ENCODE measurements at regions not wholly inside any gene's neighbourhood (a gene's known extent, or its start where the extent isn't known, plus 50 kb on each side); places are given as distances from the start of the nearest gene placed in this dataset.

DNA sequence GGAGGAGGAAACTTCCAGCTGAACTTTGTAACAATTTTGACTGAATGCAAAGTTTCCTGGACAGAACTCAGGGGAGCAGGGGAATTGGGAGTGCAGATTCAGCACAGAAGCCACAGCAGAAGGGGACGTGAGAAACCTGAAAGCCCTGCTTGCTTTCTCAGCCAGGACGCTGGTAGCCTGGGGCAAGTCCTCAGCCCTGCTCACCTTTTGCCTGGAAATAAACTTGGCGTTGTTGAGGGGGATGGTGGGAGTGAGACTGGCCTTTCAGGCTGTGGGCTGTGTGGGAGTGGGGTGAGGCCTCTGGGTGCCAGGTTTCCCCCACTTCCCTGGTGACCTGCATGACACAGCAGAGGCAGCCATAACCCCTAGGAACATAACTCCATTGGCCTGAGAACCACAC lies 238.1 kb upstream of the HS3ST5 start:
- Histone ChIP-seq H3K27me3 (no peaks in the 10 kb centered on the region), H3K4me1 (no peaks in the 10 kb centered on the region; the same call in 1 of the 2 replicates), H3K4me3 (ENCODE audit: low read depth, low read length) (no peak overlapping the region), H3K9me3 (no peaks in the 10 kb centered on the region), H3K36me3 (no peaks in the 10 kb centered on the region)
- DNase-seq, result no peak
- TF ChIP-seq, protein P1, sequence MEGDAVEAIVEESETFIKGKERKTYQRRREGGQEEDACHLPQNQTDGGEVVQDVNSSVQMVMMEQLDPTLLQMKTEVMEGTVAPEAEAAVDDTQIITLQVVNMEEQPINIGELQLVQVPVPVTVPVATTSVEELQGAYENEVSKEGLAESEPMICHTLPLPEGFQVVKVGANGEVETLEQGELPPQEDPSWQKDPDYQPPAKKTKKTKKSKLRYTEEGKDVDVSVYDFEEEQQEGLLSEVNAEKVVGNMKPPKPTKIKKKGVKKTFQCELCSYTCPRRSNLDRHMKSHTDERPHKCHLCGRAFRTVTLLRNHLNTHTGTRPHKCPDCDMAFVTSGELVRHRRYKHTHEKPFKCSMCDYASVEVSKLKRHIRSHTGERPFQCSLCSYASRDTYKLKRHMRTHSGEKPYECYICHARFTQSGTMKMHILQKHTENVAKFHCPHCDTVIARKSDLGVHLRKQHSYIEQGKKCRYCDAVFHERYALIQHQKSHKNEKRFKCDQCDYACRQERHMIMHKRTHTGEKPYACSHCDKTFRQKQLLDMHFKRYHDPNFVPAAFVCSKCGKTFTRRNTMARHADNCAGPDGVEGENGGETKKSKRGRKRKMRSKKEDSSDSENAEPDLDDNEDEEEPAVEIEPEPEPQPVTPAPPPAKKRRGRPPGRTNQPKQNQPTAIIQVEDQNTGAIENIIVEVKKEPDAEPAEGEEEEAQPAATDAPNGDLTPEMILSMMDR (IDR thresholded peaks at IDR 0.05; ENCODE audit: low read depth, low read length), result no peak

DNA sequence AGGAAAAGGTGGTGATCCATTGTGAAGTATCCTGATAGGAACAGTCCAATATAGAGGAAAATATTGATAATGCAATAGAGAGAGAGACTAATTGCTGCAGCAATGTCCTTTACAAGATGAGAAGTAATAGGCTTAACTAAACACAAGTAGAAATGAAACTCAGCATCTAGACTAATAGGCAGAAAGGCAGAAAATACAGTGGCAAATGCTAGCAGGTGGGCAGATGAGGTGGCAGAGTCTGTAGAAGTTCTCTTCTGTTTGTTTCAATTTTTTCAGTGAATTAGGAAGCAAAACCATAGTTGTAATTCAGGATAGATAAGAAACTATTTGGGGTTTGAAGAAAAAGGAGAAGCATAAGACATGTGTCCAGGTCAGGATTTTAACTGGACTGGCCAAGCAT lies 236.7 kb upstream of the HS3ST5 start:
- Histone ChIP-seq H3K4me1 (no peaks in the 10 kb centered on the region; the same call in 1 of the 2 replicates), H3K27me3 (no peaks in the 10 kb centered on the region), H3K36me3 (no peaks in the 10 kb centered on the region), H3K4me3 (ENCODE audit: low read depth, low read length) (no peak overlapping the region), H3K9me3 (no peaks in the 10 kb centered on the region)
- TF ChIP-seq, protein P1 (IDR thresholded peaks at IDR 0.05; ENCODE audit: low read depth, low read length), result no peak
- DNase-seq, result no peak

DNA sequence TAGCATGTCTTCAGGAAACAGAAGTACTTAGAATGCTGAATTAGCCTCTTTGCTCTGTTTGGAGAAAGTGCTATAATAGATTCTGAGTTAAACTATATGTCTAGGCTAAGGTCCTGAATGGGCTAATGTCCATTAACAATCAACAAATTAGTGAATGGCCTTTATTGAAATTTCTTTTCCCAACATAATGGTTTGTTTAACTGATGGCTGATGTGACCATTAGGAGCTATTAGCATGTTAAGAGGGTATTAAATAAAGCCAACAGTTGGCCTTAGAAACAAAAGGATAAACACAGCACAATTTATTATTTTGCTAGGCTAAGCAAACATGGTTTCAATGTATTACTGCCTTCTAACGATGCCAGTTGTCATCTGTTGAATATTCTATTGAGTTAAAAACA lies 234.3 kb upstream of the HS3ST5 start:
- TF ChIP-seq, protein P1 (IDR thresholded peaks at IDR 0.05; ENCODE audit: low read depth, low read length), result no peak
- Histone ChIP-seq H3K36me3 (no peaks in the 10 kb centered on the region), H3K9me3 (no peaks in the 10 kb centered on the region), H3K27me3 (no peaks in the 10 kb centered on the region), H3K4me1 (no peaks in the 10 kb centered on the region; the same call in 1 of the 2 replicates), H3K4me3 (ENCODE audit: low read depth, low read length) (no peak overlapping the region)
- no peak for DNase-seq

DNA sequence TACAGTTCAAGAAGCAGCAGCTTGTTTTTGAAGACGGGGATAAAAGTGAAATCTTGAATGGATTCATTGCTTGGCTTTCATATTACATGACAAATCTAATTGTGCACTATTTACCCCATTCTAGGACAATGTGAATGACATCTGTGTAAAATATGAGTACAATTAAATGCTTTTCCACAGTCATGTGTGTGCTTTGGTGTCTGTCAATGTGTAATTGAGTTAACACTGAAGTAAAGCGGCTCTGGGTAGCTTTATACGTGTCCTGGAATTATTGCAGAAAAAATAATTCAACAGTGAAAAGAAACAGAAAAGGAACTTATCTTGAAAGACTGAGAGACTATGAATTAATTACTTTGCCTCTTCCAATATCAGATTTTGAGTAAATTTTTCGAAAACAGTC lies 233.5 kb upstream of the HS3ST5 start:
- Histone ChIP-seq H3K36me3 (no peaks in the 10 kb centered on the region), H3K4me1 (no peaks in the 10 kb centered on the region; the same call in 1 of the 2 replicates), H3K27me3 (no peaks in the 10 kb centered on the region), H3K9me3 (no peaks in the 10 kb centered on the region), H3K4me3 (ENCODE audit: low read depth, low read length) (no peak overlapping the region)
- peak; percentile 20 for DNase-seq
- TF ChIP-seq, protein P1 (IDR thresholded peaks at IDR 0.05; ENCODE audit: low read depth, low read length), result no peak

DNA sequence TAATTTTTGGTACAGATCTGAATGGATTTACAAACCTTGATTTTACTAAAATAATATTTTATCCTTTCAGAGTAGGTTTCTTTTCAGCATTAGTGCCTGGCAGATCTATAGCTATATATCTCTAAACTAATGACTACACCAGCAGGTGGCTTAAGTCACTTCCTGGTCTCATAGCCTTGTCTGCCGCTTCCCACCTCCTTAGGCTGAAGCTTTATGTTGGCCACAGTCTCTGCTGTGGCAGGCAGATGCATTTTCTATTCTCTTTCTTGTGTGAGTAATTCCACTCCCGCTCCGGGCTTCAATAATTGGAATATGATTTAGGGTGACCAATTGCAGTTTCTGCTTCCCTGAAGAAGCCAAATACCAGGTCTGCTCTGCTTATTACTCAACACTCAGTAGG lies 226.8 kb upstream of the HS3ST5 start:
- Histone ChIP-seq H3K36me3 (no peaks in the 10 kb centered on the region), H3K4me3 (ENCODE audit: low read depth, low read length) (no peak overlapping the region), H3K27me3 (no peaks in the 10 kb centered on the region), H3K9me3 (no peaks in the 10 kb centered on the region; the same call in 1 of the 2 replicates), H3K4me1 (no peaks in the 10 kb centered on the region; the same call in none of the 2 replicates)
- no peak for DNase-seq
- TF ChIP-seq, protein P1 (IDR thresholded peaks at IDR 0.05; ENCODE audit: low read depth, low read length), result no peak

DNA sequence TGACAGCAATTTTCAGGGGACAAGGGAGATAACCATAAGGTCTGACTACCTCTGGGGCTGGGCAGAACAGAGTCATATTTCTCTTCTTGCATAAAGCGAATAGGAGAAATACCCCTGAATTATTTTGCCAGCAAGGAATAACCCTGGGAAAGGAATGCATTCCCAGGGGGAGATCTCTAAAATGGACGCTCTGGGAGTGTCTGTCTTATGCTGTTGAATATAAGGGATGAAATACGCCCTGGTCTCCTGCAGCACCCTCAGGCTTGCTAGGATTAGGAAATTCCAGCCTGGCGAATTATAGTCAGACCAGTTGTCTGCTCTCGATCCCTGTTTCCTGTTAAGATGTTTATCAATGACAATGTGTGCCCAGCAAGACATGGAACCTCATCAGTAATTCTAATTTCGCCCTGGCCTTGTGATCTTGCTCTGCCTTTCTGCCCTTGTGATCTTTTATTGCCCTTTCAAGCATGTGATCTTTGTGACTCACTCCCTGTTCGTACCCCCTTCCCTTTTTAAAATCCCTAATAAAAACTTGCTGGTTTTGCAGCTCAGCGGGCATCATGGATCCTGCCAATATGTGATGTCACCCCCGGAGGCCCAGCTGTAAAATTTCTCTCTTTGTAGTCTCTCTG lies 221.6 kb upstream of the HS3ST5 start:
- Histone ChIP-seq H3K27me3 (no peaks in the 10 kb centered on the region), H3K36me3 (no peaks in the 10 kb centered on the region), H3K9me3 (peaks cover 4% of the 10 kb centered on the region), H3K4me3 (ENCODE audit: low read depth, low read length) (no peak overlapping the region), H3K4me1 (peaks cover 7% of the 10 kb centered on the region)
- peak; percentile 25 for DNase-seq
- TF ChIP-seq, protein P1 (IDR thresholded peaks at IDR 0.05; ENCODE audit: low read depth, low read length), result no peak
